HG03558 (cell line): ENCODE measurements at regions not wholly inside any gene's neighbourhood (a gene's known extent, or its start where the extent isn't known, plus 50 kb on each side); places are given as distances from the start of the nearest gene placed in this dataset.

Source experiments
- ATAC-seq: cut with Tn5 transposase; IDR thresholded peaks from one replicate; pipeline ENCODE4 v1.9.1; 2021; ENCODE audit warnings: moderate number of reproducible peaks; ENCODE audit not compliant: unreplicated experiment; ENCODE audit errors: extremely low read depth

DNA sequence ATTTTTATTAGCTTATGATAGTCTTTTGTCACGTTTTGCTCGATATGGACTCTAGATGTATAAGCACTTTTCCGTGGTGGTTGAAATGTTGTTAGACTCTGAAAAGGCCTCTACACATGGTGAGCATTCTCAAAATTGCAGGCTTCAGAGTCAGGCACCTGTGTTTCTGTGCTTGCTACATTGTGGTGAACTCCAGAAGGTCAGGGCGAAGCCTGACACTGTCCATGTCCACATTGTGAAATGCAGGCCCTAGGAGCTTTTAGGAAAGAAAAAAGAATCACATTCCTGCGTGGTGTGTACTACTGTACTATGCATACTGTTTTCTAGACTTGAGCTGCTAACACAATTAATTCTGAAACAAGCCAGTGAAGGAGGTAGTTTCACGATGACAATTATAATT lies 86.3 kb downstream of the HS3ST1 start:
- ATAC-seq: no peak

DNA sequence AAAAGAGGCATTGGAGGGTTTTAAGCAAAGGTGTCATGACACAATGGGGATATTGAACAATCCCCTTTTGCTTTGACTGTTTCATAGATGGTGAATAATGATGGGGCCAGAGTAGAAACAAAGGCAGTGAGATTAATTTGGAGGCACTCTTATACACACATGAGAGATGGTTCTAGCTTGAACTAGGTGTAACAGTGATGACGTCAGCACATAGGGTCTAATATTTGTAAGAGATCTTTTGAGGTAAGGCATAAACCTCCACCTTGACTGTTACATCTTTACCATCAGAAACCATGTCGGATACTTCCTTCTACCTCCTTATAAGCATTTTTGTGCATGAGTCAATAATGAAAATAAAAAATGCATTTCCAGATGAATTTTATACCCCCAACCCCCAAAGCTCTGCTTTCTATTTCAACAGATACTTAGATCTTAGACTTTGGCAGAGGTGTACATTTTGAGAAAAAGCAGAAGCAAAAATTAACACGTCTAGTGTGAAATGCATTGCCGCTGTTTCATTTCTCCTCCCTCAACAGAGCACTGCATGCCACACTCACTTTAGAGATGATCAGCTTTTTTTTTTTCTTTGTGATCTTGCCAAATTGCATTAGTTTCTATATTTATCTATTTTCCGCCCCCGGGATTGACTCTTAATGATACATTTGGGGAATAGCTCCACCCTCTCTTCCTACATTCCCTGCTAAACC lies 87.2 kb downstream of the HS3ST1 start:
- ATAC-seq: no peak

DNA sequence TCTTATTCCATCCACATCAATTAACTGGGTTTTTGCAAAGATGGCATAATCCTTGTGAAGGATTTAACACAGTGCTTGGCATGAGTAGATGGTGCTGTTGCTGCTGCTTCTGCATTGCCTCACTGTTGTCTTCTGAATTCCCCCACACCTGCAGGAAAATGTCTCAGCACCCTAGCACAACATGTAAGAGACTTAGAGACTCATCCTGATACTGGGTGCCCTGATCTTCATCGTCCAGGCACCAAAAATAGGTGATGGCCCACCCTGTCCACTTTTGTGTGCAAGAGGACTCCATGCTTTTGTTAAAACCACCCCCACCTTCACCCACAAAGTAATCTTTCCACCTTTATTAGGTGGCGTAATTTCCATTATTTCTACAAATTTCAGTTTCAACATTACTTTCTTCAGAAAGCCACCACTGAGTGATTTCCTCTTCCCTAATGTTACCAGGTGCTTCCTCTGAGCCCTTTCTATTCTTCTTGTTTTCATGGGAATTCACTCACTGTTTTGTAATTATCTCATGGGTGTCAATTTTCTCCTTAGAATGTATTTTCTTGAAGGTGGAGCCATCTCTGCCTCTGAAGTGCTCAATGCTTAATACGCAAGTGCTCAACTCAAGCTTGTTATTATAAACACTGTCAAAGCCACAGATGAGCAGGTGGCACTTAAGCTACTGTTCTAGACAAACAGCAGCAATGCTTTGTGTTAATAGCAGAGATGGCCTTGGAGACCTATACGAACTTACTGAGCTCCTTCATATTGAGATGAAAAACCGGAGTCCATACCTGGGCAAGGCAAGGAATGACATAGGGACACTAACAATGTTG lies 89.5 kb downstream of the HS3ST1 start:
- no peak for ATAC-seq

DNA sequence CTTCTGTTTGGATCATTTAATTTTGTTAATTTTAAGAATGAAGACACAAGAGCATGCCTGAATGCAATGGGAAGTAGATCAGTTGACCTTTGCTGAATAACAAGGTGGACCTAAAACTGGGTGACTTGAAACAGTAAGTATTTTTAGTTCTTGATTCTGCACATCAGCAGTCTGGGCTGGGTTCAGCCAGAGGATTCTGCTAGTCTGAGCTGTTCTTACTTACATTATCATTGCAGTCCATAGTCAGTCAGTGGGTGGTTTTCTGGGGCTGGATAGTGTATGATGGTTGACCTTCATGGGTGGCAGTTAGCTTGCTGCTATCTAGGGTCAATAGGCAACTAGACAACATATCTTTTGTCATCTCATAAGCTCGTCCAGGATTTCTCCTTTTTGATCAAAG lies 91.4 kb downstream of the HS3ST1 start:
- ATAC-seq: no peak

DNA sequence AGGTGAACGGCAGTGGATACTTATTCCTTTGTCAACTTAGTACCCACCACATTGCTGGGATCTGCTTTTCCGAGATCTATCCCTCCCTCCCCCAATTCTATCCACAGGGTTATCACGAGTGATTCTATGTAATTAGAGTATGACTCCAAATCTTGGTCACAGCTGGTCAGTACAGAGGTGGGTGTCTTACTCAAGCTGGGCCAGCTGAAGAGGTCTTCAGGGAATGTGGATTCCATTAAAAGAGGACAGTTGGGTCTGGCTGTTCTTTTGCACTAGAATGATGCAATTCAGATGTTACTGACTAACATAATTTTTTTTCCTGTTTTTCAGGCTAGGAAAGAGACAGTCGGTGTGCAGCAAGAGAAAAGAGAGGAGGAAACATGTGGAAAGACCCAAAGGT lies 92.3 kb downstream of the HS3ST1 start:
- no peak for ATAC-seq

DNA sequence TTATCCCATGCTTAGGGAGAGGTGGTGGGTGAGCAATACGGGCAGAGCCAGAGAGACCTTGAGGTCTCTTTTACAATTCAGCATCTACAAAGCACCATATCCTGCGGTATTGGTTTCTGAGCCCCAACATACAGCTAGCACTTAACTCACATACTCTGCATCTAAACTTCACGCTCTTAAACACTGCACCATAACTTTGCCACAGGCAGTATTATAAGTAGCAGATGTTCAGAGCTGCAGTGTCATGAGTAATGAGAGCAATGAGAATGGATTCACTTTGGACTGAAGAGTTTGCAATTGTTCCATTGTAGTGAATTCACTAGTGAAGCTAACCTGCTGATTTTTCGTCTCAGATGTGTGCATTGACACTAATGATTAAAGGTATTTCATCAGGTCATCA lies 93.8 kb downstream of the HS3ST1 start:
- ATAC-seq: no peak

DNA sequence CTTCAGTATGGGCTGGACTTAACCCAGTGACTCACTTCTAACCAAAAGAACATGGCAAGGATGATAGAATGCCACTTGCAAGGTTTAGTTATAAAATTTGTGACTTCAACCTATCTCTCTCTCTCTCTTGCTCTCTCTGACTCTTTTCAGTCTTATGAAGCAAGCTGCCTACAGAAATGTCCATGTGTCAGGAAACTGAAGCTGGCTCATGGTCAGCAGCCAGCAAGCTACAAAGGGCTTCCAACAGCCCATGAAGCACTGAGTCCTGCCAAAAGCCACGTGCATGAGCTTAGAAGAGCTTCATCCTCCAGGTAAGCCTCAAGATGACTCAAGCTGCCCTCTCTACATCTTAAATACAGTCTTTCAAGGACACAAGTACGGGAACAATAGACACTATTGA lies 100.3 kb downstream of the HS3ST1 start:
- ATAC-seq: no peak

DNA sequence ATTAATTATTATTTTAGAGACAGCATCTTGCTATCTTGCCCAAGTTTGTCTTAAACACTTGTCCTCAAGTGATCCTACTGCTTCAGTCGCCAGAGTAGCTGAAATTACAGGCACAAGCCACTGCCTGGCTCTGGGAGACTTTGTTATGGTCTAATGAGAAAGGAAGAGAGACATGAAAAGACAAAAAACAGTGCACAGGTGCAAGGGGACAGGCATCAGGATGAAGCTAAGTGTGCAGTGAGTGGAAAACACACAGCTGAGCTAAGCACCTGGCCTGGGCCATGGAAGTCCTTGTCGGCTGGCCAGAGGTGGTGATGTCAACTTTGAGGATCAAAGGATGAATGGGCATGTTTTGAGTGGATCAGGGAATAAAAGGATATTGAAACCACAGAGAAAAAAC lies 102.7 kb downstream of the HS3ST1 start:
- ATAC-seq: no peak

DNA sequence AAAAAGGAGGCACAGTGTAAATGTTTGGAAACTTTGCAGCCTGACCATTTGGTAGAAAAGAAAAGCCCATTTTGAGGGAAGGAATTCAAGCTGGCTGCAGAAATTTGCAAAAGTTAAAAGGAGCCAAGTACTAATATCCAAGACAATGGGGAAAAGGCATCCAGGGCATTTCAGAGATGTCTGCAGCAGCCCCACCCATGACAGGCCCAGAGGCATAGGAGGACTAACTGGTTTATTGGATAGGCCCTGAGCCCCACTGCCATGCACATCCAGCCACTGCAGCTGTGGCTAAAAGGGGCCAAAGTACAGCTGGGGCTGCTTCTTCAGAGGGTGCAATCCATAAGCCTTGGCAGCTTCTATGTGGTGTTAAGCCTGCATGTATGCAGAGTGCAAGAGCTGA lies 104.9 kb downstream of the HS3ST1 start:
- no peak for ATAC-seq

DNA sequence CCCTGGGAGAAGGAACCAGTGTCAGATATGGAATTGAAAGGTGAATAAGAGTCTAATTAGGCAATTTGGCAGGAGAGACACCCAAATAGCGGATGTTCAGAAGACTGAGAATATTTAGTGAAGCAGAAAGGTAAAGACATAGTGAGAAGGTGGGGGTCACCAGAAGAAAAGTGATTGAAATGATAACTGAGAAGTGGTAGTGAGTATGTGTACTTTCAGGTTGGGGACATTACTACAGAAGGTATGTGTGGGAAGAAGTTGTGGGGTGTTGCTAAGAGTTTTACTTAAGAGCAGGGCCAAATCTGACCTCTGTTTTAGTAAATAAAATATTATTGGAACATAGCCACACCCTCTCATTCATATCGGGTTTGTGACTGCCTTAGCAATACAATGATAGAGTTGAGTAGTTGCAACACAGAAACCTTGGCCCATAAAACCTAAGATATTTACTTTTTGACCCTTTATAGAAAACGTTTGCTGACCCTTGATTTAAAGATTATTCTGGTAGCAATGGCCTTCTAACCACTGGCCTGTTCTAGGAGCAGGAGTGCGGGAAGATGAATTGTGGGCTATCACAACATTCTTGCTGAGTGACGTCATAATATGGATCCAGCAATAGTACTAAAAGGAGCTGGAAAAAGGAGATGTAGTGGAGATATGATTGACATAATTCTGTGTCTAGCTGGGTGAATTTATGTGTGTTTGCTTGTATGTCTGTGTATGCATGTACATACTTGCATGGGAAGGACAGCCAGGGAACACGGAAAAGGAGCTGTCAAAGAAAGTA lies 115.3 kb downstream of the HS3ST1 start:
- ATAC-seq: no peak

DNA sequence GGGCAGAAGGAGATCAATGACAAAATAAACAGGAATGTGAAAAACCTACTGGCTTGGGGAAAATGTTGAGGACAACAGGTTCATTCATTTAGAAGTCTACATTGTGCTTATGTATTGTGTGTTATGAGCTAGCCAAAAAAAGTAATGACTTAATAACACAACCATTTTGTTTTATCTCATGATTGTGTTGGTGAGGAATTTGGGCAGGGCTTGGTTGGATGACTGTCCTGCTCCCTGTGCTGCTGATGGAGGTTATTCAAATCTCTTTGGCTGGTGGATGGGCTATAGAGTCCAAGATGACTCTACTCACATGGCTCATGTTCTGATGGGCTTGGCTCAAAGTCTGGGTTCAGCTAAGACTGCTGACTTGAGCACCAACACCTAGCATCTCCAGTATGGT lies 116.3 kb downstream of the HS3ST1 start:
- no peak for ATAC-seq

DNA sequence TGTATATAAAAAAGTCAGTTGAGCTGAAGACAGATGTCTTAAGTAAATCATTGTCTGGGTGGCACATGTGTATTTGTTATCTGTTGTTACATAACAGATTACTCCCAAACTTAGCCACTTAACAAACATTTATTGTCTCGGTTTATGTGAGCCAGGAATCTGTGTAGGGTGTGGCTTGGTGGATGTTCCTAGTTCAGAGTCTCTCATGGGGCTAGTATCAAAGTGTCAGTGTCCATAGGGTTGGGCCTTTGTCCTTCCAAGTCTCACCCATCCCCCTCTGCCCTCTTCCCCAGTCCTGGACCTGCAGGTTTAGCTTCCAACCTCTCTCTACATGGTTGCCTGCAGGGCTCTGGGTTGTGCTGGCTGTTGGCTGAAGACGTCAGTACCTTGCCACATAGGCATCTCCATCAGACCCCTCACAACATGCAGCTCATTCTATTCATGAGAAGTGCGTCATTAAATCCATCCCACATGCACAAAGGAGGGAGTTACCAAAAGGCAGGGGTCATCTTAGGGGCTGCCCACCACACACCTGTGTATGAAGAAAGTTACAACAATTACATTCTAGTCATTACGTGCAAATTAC lies 127.5 kb downstream of the HS3ST1 start:
- ATAC-seq: no peak

DNA sequence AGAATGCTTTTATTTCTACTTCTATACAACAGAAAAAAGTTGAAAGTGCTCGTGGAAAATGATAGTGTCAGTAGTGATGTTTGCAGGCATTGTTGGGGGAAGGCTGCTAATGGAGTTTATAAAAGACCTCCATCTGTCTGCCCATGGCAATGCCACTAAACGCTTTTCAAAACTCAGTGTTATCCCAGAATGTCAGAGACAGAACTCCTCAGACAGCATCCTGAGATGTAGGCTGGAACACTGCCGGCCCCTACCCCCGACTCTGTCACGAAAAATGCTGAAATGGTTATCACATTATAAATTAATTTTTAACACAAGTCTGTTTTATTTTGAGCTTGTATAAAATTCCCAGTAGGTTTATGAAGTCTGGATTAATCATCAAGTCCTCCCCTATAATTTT lies 128.9 kb downstream of the HS3ST1 start:
- no peak for ATAC-seq

DNA sequence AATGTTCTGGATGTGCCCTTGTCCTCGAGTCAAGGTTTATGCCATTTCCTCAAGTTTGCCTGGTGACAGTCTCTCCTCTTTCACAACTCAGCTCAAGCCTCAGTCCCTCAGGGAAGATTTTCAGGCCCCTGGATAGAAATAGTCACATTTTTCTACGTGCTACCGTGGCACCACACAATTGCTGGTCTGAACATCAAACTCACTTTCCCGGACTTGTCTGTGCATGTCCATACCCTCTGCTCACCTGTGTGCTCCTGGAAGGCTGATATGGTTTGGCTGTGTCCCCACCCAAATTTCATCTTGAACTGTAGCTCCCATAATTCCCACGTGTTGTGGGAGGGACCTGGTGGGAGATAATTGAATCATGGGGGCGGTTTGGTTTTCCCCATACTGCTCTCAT lies 129.7 kb downstream of the HS3ST1 start:
- ATAC-seq: no peak

DNA sequence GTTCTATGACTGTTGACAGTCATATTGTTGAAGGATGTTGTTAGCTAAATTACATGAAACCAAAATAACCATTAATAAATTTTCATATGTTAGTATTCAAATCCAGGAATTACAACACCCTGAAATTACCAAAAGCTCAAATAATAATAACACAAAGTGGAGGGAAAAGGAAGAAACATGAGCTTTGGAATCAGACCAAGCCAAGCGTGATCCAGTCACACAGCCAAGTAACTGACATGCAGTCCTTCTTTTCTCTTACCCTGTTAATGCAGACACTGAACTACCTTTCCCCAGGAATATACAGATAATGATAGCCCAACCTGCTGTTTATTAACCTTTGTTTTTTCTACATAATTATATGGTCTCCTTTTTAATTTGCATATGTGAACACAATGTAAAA lies 130.2 kb downstream of the HS3ST1 start:
- no peak for ATAC-seq

DNA sequence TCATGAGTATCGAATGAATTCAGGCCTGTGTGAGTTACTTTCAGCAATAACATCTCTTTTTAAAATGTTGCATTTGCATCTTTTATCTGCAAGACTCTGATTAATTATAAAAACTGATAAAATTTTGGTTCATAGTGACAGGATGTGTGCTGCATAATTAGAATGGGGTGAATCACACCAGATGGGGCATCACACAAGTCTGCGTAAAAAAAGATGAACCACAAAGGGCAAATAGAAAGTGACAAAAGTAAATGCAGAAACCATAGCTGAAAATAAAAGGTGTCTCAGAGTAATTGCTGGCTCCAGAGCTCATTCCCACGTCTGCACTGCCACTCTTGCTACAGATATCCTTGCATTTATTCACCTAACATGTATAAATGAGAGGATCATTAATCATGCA lies 131.1 kb downstream of the HS3ST1 start:
- ATAC-seq: no peak

DNA sequence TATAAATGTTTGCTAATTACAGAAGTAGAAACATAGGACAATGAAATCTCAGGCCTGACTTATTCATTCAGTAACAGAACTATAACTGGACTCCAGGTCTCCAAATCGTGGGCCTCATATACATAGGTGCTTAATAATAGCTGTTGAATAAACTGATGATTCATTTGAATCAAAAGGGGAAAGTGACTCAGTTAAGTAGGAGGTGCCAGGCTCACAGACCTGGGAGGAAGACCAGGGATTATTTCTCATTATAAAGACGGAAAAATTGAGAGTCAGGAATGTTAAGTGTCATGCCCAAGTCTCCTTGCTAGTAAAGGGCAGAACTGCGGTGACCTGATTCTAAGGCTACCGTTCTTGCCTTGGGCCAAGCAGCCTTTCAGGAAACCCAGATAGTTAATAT lies 131.5 kb downstream of the HS3ST1 start:
- no peak for ATAC-seq

DNA sequence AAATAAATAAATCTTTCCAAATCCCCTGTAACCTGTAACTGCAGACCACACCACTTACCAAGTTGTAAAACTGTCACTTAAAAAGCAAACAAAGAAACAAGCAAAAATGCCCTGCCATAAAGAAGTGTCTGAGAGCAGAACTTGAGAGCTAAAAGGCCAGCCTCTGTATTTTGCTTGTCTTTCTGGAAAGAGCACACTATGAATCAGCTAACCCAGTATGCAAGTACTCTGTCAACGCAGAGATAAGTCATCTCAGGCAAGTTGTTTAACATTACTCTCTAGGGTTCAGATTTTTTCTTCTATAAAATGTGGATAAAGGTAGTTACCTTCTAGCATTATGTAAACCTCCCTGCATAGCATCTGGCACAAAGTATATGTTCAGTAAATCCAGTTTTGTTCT lies 134.8 kb downstream of the HS3ST1 start:
- no peak for ATAC-seq

DNA sequence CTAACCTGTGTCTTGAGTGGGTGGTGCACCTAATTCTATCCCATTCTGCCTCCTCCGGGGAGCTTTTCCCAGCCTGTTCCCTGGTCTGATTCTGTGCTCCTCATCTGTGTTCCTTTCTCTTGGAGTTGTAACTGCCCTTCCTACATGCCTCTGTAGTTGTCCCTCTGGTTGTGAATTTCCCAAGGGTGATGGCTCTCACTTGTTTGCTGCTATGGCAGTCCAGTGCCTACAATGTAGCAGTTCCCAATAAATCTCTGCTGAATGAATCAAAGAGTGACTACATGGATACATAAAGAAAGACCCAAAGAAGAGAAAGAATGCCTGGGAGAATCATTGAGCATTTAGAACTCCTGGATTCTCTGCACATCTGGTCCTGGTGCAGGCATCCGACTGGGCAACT lies 141.6 kb downstream of the HS3ST1 start:
- no peak for ATAC-seq

DNA sequence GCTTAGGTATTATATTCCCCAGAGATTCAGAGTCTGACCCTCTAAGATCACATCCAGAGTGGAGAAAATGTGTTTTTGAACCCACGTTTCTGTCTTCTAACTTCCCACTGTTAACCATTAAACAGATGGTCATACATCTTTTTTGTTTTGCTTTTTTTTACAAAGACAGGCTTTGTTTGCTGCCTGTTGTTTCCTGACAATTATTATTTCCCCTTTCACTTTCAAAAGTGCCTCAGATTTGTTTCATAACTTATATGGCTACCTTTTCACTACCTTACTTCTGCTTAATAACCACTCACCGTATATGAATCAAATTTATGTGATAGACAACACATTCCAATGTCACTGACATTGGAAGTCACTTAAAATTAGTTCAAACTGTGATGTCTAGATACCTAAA lies 142.2 kb downstream of the HS3ST1 start:
- ATAC-seq: no peak

DNA sequence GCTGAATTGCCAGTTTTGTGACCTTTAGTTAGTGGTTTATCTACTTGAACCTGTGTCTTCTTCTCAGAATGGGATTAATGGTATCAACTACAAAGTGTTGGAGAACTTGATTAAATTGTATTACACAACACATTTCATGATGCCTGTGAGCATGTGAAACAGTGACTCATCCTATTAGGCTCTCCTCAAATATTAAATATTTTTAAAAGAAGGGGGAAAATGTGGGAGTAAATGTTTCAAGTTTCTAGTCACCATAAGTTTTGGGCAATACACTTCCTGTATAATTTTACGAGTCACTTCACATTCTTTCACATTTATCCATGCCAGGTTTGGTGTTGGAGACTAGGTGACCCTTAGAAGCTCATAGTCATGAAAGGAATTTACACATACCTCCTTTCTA lies 147.0 kb downstream of the HS3ST1 start:
- ATAC-seq: no peak
